ENCODE measurements at regions not wholly inside any gene's neighbourhood (a gene's known extent, or its start where the extent isn't known, plus 50 kb on each side); places are given as distances from the start of the nearest gene placed in this dataset.
A peak's percentile ranks its signal among the peaks of the same experiment; 100 is the strongest.
"Not testable (repeated sequence)": the region's sequence is repeated elsewhere in the genome, so short reads cannot be mapped to it uniquely, and the experiment has no call there.

DNA sequence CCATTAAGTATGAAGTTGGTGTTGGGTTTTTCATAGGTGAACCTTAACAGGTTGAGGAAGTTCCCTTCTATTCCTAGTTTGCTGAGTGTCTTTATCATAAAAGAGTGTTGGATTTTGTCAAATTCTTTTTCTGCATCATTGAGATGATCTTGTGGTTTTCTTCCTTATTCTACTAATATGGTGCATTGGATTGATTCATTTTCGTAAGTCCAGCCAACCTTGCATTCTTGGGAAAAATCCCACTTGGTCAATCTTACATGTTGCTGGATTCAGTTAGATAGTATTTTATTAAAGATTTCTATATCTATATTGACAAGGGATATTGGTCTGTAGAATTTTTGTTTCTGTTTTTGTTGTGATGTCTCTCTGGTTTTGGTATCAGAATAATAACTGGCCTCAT is 83.7 kb upstream of the C15orf39 start:
- DNase-seq (ENCODE audit: low spot score) (no peak), ATAC-seq (no peak)
- Mint-ChIP-seq H3K4me1 (ENCODE audit: low read depth in 2 of 2) (peaks cover 11 to 13% of the 10 kb centered on the region in 2 donors), H3K9me3 (no peaks in the 10 kb centered on the region), H3K27me3 (no peaks in the 10 kb centered on the region), H3K36me3 (peaks cover 4% of the 10 kb centered on the region), H3K27ac (no peak overlapping the region), H3K4me3 (no peak overlapping the region)

- H3K4me3 Mint-ChIP-seq; H3K27ac Mint-ChIP-seq; H3K9me3 Mint-ChIP-seq; ATAC-seq; DNase-seq (ENCODE audit: low spot score); H3K27me3 Mint-ChIP-seq; H3K36me3 Mint-ChIP-seq: not testable (repeated sequence)
- H3K4me1 Mint-ChIP-seq (ENCODE audit: low read depth in 2 of 2) = peaks cover 13 to 19% of the 10 kb centered on the region in 2 donors
These were observed 82.4 kb upstream of the C15orf39 start for GRCh38 chr15:75119312-75119711.

- H3K4me1 Mint-ChIP-seq (ENCODE audit: low read depth in 2 of 2) = peaks cover 17 to 22% of the 10 kb centered on the region in 2 donors
These were observed 80.2 kb upstream of the C15orf39 start for GRCh38 chr15:75121491-75121890.

DNA sequence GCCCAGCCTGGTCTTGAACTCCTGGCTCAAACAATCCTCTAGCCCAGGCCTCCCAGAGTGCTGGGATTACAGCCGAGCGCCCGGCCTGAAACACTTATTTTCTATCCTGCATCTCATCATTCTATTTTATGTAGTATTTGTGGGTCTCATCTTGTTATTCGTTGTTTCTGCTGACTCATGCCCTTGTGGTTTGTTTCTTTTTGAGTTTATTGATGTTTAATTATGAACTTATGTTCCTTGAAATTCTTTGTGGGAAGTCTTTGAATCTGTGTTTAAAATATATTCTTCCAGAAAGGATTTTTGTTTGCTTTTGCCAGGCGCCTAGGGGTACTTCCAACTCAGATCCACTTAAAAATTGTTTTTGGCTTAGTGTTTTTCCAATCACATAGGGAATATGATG is 78.3 kb upstream of the C15orf39 start:
- Mint-ChIP-seq H3K4me3 (no peak overlapping the region), H3K4me1 (ENCODE audit: low read depth in 2 of 2) (peaks cover 26 to 36% of the 10 kb centered on the region in 2 donors), H3K27me3 (no peaks in the 10 kb centered on the region), H3K27ac (peak overlapping the region; percentile 19 to 68), H3K36me3 (no peaks in the 10 kb centered on the region), H3K9me3 (no peaks in the 10 kb centered on the region)
- DNase-seq (ENCODE audit: low spot score) (no peak), ATAC-seq (no peak)

More at GRCh38 chr15:75121491-75121890, 80.2 kb upstream of the C15orf39 start:
- H3K27ac Mint-ChIP-seq = peak overlapping the region in 1 of 2 donors; percentile 27
- H3K9me3 Mint-ChIP-seq = no peaks in the 10 kb centered on the region
- DNase-seq (ENCODE audit: low spot score) (no peak), ATAC-seq (no peak)
- no peak overlapping the region for H3K4me3 Mint-ChIP-seq
- H3K36me3 Mint-ChIP-seq = no peaks in the 10 kb centered on the region
- H3K27me3 Mint-ChIP-seq = no peaks in the 10 kb centered on the region

DNA sequence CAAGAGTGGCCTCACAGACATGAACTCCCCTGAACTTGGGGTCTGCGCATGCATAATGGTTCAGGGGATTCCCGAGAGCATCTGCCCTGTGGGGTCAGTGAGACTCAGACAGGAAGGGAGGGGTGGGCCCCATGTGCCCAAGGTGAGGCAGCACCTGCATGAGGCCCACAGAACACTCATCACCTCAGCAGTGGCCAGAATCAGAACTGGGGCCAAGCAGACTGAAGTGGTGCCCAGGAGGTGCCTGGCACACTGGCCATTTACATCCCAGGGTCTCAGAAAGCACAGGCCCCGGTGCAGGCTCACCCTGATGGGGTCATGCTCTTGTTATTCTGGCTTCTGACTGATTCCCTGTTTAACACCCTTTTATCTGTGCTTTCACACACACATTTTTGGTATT is 77.4 kb upstream of the C15orf39 start:
- H3K9me3 Mint-ChIP-seq; H3K27me3 Mint-ChIP-seq; H3K36me3 Mint-ChIP-seq; DNase-seq (ENCODE audit: low spot score); H3K4me3 Mint-ChIP-seq; ATAC-seq: not testable (repeated sequence)
- H3K27ac Mint-ChIP-seq = peak overlapping the region; percentile 19 to 68
- peaks cover 30 to 40% of the 10 kb centered on the region in 2 donors for H3K4me1 Mint-ChIP-seq (ENCODE audit: low read depth in 2 of 2)

- ATAC-seq = no peak
- peaks cover 42 to 52% of the 10 kb centered on the region in 2 donors for H3K4me1 Mint-ChIP-seq (ENCODE audit: low read depth in 2 of 2)
- no peaks in the 10 kb centered on the region for H3K36me3 Mint-ChIP-seq
- H3K4me3 Mint-ChIP-seq = peak overlapping the region; percentile 30
- H3K9me3 Mint-ChIP-seq = no peaks in the 10 kb centered on the region
- no peak for DNase-seq (ENCODE audit: low spot score)
- no peaks in the 10 kb centered on the region for H3K27me3 Mint-ChIP-seq
- H3K27ac Mint-ChIP-seq = peak overlapping the region in 1 of 2 donors; percentile 76
These were observed 75.7 kb upstream of the C15orf39 start for GRCh38 chr15:75125935-75126334.

DNA sequence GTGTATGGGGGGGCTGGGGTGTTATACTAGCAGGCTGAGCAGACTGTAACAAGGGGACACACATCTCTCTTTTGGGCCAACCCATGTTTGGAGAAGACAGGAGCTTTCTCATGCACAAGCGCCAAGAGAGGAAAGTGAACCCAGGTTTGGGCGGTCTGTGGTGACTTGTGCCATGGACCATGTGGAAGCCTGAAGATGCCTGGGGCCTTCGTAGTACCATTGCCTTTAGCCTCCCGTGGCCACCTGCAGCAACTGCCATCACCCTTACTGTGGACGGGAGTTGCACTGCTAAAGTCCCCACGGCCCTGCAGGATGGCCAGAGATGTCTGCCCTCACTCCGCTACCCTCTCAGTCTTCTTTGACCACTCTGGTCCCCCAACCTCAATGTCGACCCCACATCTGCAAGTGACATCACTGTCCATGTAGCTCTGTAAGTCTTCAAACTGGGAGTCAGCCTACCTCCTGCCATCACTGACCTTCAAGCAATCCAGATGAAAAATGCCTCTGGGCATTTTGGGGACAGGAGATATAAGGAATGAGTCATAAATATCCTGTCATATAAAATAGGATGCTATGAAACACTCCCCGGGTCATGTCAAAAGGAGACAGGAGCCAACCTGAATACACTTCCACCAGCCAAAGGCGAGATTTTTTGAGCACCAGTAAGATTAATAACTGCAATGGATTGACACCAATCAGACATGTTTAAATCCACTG is 74.7 kb upstream of the C15orf39 start:
- peak overlapping the region in 1 of 2 donors; percentile 95 for H3K27ac Mint-ChIP-seq
- no peak for ATAC-seq
- no peak overlapping the region for H3K4me3 Mint-ChIP-seq
- peaks cover 48 to 60% of the 10 kb centered on the region in 2 donors for H3K4me1 Mint-ChIP-seq (ENCODE audit: low read depth in 2 of 2)
- no peaks in the 10 kb centered on the region for H3K36me3 Mint-ChIP-seq
- H3K27me3 Mint-ChIP-seq = no peaks in the 10 kb centered on the region
- H3K9me3 Mint-ChIP-seq = no peaks in the 10 kb centered on the region
- DNase-seq (ENCODE audit: low spot score) = no peak

DNA sequence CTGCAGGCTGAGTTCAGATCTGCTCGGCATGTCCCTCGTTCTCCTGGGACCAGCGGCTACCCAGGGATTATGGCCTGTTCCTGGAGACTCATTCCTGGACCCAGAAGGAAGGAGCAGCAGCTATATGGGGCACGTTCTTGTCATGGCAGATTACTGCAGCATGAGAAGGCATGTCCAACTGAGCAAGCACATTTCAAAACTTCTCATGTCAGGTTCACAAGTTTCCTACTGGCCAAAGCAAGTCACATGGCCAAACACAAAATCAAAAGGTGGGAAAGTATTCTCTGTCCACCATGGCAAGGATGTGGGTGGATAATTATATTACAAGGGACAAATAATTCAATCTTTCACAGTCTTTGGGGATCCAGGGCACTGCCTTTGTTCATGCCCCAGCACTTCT is 71.9 kb upstream of the C15orf39 start:
- ATAC-seq (no peak), DNase-seq (ENCODE audit: low spot score) (no peak)
- Mint-ChIP-seq H3K4me3 (peak overlapping the region; percentile 24), H3K4me1 (ENCODE audit: low read depth in 2 of 2) (peaks cover 39 to 48% of the 10 kb centered on the region in 2 donors), H3K9me3 (no peaks in the 10 kb centered on the region), H3K27ac (peak overlapping the region in 1 of 2 donors; percentile 95), H3K27me3 (no peaks in the 10 kb centered on the region), H3K36me3 (no peaks in the 10 kb centered on the region)

GRCh38 chr15:75131269-75131643 is 70.4 kb upstream of the C15orf39 start:
- H3K36me3 Mint-ChIP-seq = no peaks in the 10 kb centered on the region
- peak overlapping the region; percentile 78 to 95 for H3K27ac Mint-ChIP-seq
- H3K4me1 Mint-ChIP-seq (ENCODE audit: low read depth in 2 of 2) = peaks cover 37 to 51% of the 10 kb centered on the region in 2 donors
- ATAC-seq = peak; percentile 39 to 69
- peak overlapping the region; percentile 79 for H3K4me3 Mint-ChIP-seq
- no peaks in the 10 kb centered on the region for H3K27me3 Mint-ChIP-seq
- H3K9me3 Mint-ChIP-seq = no peaks in the 10 kb centered on the region
- no peak for DNase-seq (ENCODE audit: low spot score)

GRCh38 chr15:75134748-75135147 is 66.9 kb upstream of the C15orf39 start:
- no peak for ATAC-seq
- H3K4me3 Mint-ChIP-seq = no peak overlapping the region
- H3K27ac Mint-ChIP-seq = peak overlapping the region in 1 of 2 donors; percentile 44
- H3K4me1 Mint-ChIP-seq (ENCODE audit: low read depth in 2 of 2) = peaks cover 22 to 47% of the 10 kb centered on the region in 2 donors
- H3K36me3 Mint-ChIP-seq = no peaks in the 10 kb centered on the region
- H3K27me3 Mint-ChIP-seq = no peaks in the 10 kb centered on the region
- H3K9me3 Mint-ChIP-seq = no peaks in the 10 kb centered on the region
- DNase-seq (ENCODE audit: low spot score) = no peak

- Mint-ChIP-seq H3K4me1 (ENCODE audit: low read depth in 2 of 2) (peaks cover 13 to 38% of the 10 kb centered on the region in 2 donors), H3K27me3 (no peaks in the 10 kb centered on the region), H3K9me3 (no peaks in the 10 kb centered on the region), H3K36me3 (no peaks in the 10 kb centered on the region), H3K27ac (peak overlapping the region in 1 of 2 donors; percentile 44), H3K4me3 (no peak overlapping the region)
- no peak for DNase-seq (ENCODE audit: low spot score)
- no peak for ATAC-seq
These were observed 65.6 kb upstream of the C15orf39 start for GRCh38 chr15:75136118-75136517.

- Mint-ChIP-seq H3K9me3 (no peaks in the 10 kb centered on the region), H3K4me3 (no peak overlapping the region), H3K27me3 (no peaks in the 10 kb centered on the region), H3K4me1 (ENCODE audit: low read depth in 2 of 2) (peaks cover 9 to 34% of the 10 kb centered on the region in 2 donors), H3K36me3 (no peaks in the 10 kb centered on the region), H3K27ac (no peak overlapping the region)
- ATAC-seq (no peak), DNase-seq (ENCODE audit: low spot score) (no peak)
These were observed 64.9 kb upstream of the C15orf39 start for GRCh38 chr15:75136758-75137157.

GRCh38 chr15:75138016-75138999 is 63.4 kb upstream of the C15orf39 start:
- H3K9me3 Mint-ChIP-seq = peaks cover 3% of the 10 kb centered on the region
- DNase-seq (ENCODE audit: low spot score) (no peak), ATAC-seq (no peak)
- peak overlapping the region in 1 of 2 donors; percentile 76 for H3K27ac Mint-ChIP-seq
- no peaks in the 10 kb centered on the region for H3K27me3 Mint-ChIP-seq
- peaks cover 9 to 31% of the 10 kb centered on the region in 2 donors for H3K4me1 Mint-ChIP-seq (ENCODE audit: low read depth in 2 of 2)
- peaks cover 11% of the 10 kb centered on the region for H3K36me3 Mint-ChIP-seq
- H3K4me3 Mint-ChIP-seq = no peak overlapping the region
